Endodermal cell (in vitro differentiated cells): ENCODE measurements at regions not wholly inside any gene's neighbourhood (a gene's known extent, or its start where the extent isn't known, plus 50 kb on each side); places are given as distances from the start of the nearest gene placed in this dataset.

Experiments used
- DNase-seq: peaks from one replicate; pipeline ENCODE4 v3.0.0-alpha.2; 2017
- H3K27ac ChIP-seq: 2 replicates; pipeline ENCODE4 v1.5.1; 2013; ENCODE audit warnings: mild to moderate bottlenecking, low read depth, low read length, moderate library complexity
- H3K27me3 ChIP-seq: 2 replicates; pipeline ENCODE4 v1.6.1; 2013; ENCODE audit warnings: mild to moderate bottlenecking, low read length, moderate library complexity; ENCODE audit not compliant: insufficient read depth, control insufficient read depth, poor library complexity, severe bottlenecking
- H3K36me3 ChIP-seq: 2 replicates; pipeline ENCODE4 v1.7.0; 2013; ENCODE audit warnings: mild to moderate bottlenecking, low read length, moderate library complexity; ENCODE audit not compliant: control insufficient read depth, insufficient read depth
- H3K4me1 ChIP-seq: one replicate; pipeline ENCODE4 v1.7.0; 2013; ENCODE audit warnings: low read length; ENCODE audit not compliant: control insufficient read depth, insufficient read depth
- H3K4me3 ChIP-seq: 2 replicates; pipeline ENCODE4 v1.5.1; 2013; ENCODE audit warnings: mild to moderate bottlenecking, low read length, moderate library complexity
- H3K9ac ChIP-seq: 2 replicates; pipeline ENCODE4 v1.6.1; 2013; ENCODE audit warnings: mild to moderate bottlenecking, low read length, moderate library complexity; ENCODE audit not compliant: poor library complexity, severe bottlenecking; ENCODE audit errors: extremely low read depth
- H3K9me3 ChIP-seq: 2 replicates; pipeline ENCODE4 v1.6.1; 2013; ENCODE audit warnings: mild to moderate bottlenecking, low read length, moderate library complexity; ENCODE audit not compliant: control insufficient read depth
- H3K27ac Mint-ChIP-seq: 2 replicates; pipeline ENCODE4 v1.8.0; 2020; ENCODE audit warnings: mixed read lengths
- H3K27me3 Mint-ChIP-seq: 2 replicates; pipeline ENCODE4 v1.8.0; 2021; ENCODE audit warnings: mild to moderate bottlenecking, mixed read lengths; ENCODE audit not compliant: insufficient read depth
- H3K36me3 Mint-ChIP-seq: 2 replicates; pipeline ENCODE4 v1.8.0; 2020; ENCODE audit warnings: low read depth, mixed read lengths
- H3K4me1 Mint-ChIP-seq: 2 replicates; pipeline ENCODE4 v1.8.0; 2020; ENCODE audit warnings: mixed read lengths
- H3K4me3 Mint-ChIP-seq: 2 replicates; pipeline ENCODE4 v1.8.0; 2020; ENCODE audit warnings: mild to moderate bottlenecking, moderate library complexity, mixed read lengths
- H3K9me3 Mint-ChIP-seq: 2 replicates; pipeline ENCODE4 v1.8.0; 2020; ENCODE audit warnings: mild to moderate bottlenecking, mixed read lengths
- CTCF ChIP-seq: fragments of 200-600 bp; sonication (generic); conservative IDR thresholded peaks from 2 replicates; pipeline ENCODE4 v1.5.0; 2021; ENCODE audit warnings: antibody characterized with exemption, mild to moderate bottlenecking
- whole genome bisulfite sequencing, 2 experiments: methylation state at CpG; one replicate each; pipeline versions ENCODE4 v1.1.5 to v1.1.7; 2013; ENCODE audit warnings: missing lambda C conversion rate in 2 of 2, mixed read lengths in 1 of 2; ENCODE audit not compliant: insufficient coverage in 1 of 2, insufficient read length in 1 of 2; 5-methylcytosine and 5-hydroxymethylcytosine counted together

- no peak overlapping the region for H3K4me3 ChIP-seq
- WGBS, 2 experiments, result 89 to 93% methylated on average over 6 of the region's 6 CpGs
- no peaks in the 10 kb centered on the region for H3K9me3 ChIP-seq
- no peaks in the 10 kb centered on the region for H3K4me1 Mint-ChIP-seq
- H3K4me3 Mint-ChIP-seq, result no peak overlapping the region
- H3K36me3 Mint-ChIP-seq, result peaks cover 21% of the 10 kb centered on the region
- peaks cover 3% of the 10 kb centered on the region for H3K9me3 Mint-ChIP-seq
- no peak overlapping the region for H3K27ac Mint-ChIP-seq
- no peak overlapping the region for H3K27ac ChIP-seq
- H3K9ac ChIP-seq, result no peak overlapping the region
- no peak for DNase-seq
- TF ChIP-seq CTCF, result no peak
- H3K36me3 ChIP-seq, result no peaks in the 10 kb centered on the region
- no peaks in the 10 kb centered on the region for H3K4me1 ChIP-seq
- H3K27me3 ChIP-seq, result no peaks in the 10 kb centered on the region
- H3K27me3 Mint-ChIP-seq, result no peaks in the 10 kb centered on the region
Observed at GRCh38 chr5:67693956-67694809, 497.6 kb upstream of the CD180 start.

- H3K9me3 ChIP-seq, result no peaks in the 10 kb centered on the region
- DNase-seq, result no peak
- no peaks in the 10 kb centered on the region for H3K4me1 ChIP-seq
- Mint-ChIP-seq H3K27ac (no peak overlapping the region), H3K4me3 (no peak overlapping the region), H3K9me3 (peaks cover 31% of the 10 kb centered on the region), H3K4me1 (no peaks in the 10 kb centered on the region), H3K27me3 (no peaks in the 10 kb centered on the region), H3K36me3 (peaks cover 7% of the 10 kb centered on the region)
- no peak overlapping the region for H3K4me3 ChIP-seq
- no peak overlapping the region for H3K9ac ChIP-seq
- H3K36me3 ChIP-seq, result no peaks in the 10 kb centered on the region
- 100% methylated on average over 1 of the region's 1 CpG; no CpG with 5 or more reads in 1 of the 2 experiments for WGBS, 2 experiments
- H3K27ac ChIP-seq, result no peak overlapping the region
- no peak for TF ChIP-seq CTCF
- no peaks in the 10 kb centered on the region for H3K27me3 ChIP-seq
Observed at GRCh38 chr5:67686746-67687145, 490.1 kb upstream of the CD180 start.

GRCh38 chr5:67681703-67682102 is 485.1 kb upstream of the CD180 start:
- Mint-ChIP-seq H3K27ac (no peak overlapping the region), H3K4me3 (no peak overlapping the region), H3K36me3 (peaks cover 1% of the 10 kb centered on the region), H3K4me1 (no peaks in the 10 kb centered on the region), H3K27me3 (no peaks in the 10 kb centered on the region), H3K9me3 (peaks cover 26% of the 10 kb centered on the region)
- no peak for TF ChIP-seq CTCF
- no peaks in the 10 kb centered on the region for H3K27me3 ChIP-seq
- no peak overlapping the region for H3K9ac ChIP-seq
- H3K4me3 ChIP-seq, result no peak overlapping the region
- no peaks in the 10 kb centered on the region for H3K36me3 ChIP-seq
- no peak for DNase-seq
- H3K9me3 ChIP-seq, result no peaks in the 10 kb centered on the region
- WGBS, 2 experiments, result 93 to 100% methylated on average over 2 of the region's 2 CpGs
- no peaks in the 10 kb centered on the region for H3K4me1 ChIP-seq
- H3K27ac ChIP-seq, result no peak overlapping the region
